ENCODE measurements at regions not wholly inside any gene's neighbourhood (a gene's known extent, or its start where the extent isn't known, plus 50 kb on each side); places are given as distances from the start of the nearest gene placed in this dataset.

DNA sequence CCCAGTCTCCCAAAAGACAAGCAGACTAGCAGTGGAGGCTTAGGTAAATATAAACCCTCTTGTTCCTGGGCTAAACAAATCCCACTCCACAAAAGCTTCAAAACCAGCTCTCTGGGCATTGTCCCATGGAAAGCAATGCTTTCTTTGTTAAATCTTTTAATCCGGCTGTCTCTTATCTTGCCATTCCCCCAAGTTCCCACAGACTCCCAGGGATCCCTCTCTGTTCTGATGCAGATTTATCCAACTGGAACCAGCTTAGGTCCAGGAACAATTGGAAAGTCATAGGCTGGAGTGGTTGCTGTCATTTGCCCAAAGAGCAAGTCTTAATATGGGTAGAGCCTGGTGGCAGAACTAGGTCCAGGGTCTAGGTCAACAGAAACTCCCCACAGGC lies 110.1 kb upstream of the ATP1A1 start:
- TF ChIP-seq, protein P1, sequence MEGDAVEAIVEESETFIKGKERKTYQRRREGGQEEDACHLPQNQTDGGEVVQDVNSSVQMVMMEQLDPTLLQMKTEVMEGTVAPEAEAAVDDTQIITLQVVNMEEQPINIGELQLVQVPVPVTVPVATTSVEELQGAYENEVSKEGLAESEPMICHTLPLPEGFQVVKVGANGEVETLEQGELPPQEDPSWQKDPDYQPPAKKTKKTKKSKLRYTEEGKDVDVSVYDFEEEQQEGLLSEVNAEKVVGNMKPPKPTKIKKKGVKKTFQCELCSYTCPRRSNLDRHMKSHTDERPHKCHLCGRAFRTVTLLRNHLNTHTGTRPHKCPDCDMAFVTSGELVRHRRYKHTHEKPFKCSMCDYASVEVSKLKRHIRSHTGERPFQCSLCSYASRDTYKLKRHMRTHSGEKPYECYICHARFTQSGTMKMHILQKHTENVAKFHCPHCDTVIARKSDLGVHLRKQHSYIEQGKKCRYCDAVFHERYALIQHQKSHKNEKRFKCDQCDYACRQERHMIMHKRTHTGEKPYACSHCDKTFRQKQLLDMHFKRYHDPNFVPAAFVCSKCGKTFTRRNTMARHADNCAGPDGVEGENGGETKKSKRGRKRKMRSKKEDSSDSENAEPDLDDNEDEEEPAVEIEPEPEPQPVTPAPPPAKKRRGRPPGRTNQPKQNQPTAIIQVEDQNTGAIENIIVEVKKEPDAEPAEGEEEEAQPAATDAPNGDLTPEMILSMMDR (optimal IDR thresholded peaks at IDR 0.05 in 1 of 3, IDR thresholded peaks at IDR 0.05 in 1 of 3, conservative IDR thresholded peaks at IDR 0.05 in 1 of 3; ENCODE audit: extremely low read depth in 1 of 3, insufficient read depth in 2 of 3, low read length in 3 of 3), result no peak
- no peak for TF ChIP-seq EZH2 (IDR thresholded peaks at IDR 0.05; ENCODE audit: low read length)
